Stimulated activated CD4-positive, alpha-beta T cell treated with anti-CD3 and anti-CD28 coated beads, TNF-alpha, amount 100 ng/mL, for 1 hour (primary cell): ENCODE measurements at regions not wholly inside any gene's neighbourhood (a gene's known extent, or its start where the extent isn't known, plus 50 kb on each side); places are given as distances from the start of the nearest gene placed in this dataset.
"Not testable (repeated sequence)": the region's sequence is repeated elsewhere in the genome, so short reads cannot be mapped to it uniquely, and the experiment has no call there.

Source experiments
- DNase-seq, 3 donors: peaks; one replicate each; pipeline ENCODE4 v3.0.0-alpha.2; 2020; ENCODE audit warnings: low read depth in 3 of 3, low spot score in 1 of 3

GRCh38 chr2:90215880-90216279, 1524.4 kb downstream of the RPIA start:
- not testable (repeated sequence) for DNase-seq

- DNase-seq = not testable (repeated sequence)
Measured at GRCh38 chr2:90216801-90217200, 1525.3 kb downstream of the RPIA start.

GRCh38 chr2:90218534-90218933, 1527.1 kb downstream of the RPIA start:
- DNase-seq = not testable (repeated sequence)

GRCh38 chr2:90220623-90221299, 1529.3 kb downstream of the RPIA start:
- not testable (repeated sequence) for DNase-seq

GRCh38 chr2:90221300-90221651, 1529.8 kb downstream of the RPIA start:
- no peak for DNase-seq

- DNase-seq = not testable (repeated sequence)
Measured at GRCh38 chr2:90224767-90225166, 1533.3 kb downstream of the RPIA start.

- not testable (repeated sequence) for DNase-seq
Measured at GRCh38 chr2:90226465-90227072, 1535.1 kb downstream of the RPIA start.

GRCh38 chr2:90231199-90231598, 1539.7 kb downstream of the RPIA start:
- not testable (repeated sequence) for DNase-seq

GRCh38 chr2:90235452-90235851, 1544.0 kb downstream of the RPIA start:
- DNase-seq = not testable (repeated sequence)

GRCh38 chr2:90237923-90238361, 1546.5 kb downstream of the RPIA start:
- DNase-seq = not testable (repeated sequence)

GRCh38 chr2:90238505-90239230, 1547.2 kb downstream of the RPIA start:
- DNase-seq = not testable (repeated sequence)

- DNase-seq = not testable (repeated sequence)
Measured at GRCh38 chr2:90239769-90240168, 1548.3 kb downstream of the RPIA start.

GRCh38 chr2:90244902-90245765, 1553.7 kb downstream of the RPIA start:
- DNase-seq = not testable (repeated sequence)

- not testable (repeated sequence) for DNase-seq
Measured at GRCh38 chr2:90248400-90248799, 1556.9 kb downstream of the RPIA start.

- DNase-seq = not testable (repeated sequence)
Measured at GRCh38 chr2:90250350-90250749, 1558.9 kb downstream of the RPIA start.

- DNase-seq = not testable (repeated sequence)
Measured at GRCh38 chr2:90251576-90251975, 1560.1 kb downstream of the RPIA start.

- not testable (repeated sequence) for DNase-seq
Measured at GRCh38 chr2:90253306-90253705, 1561.8 kb downstream of the RPIA start.

GRCh38 chr2:90266888-90267287, 1575.4 kb downstream of the RPIA start:
- not testable (repeated sequence) for DNase-seq

- DNase-seq = not testable (repeated sequence)
Measured at GRCh38 chr2:90287751-90288150, 1596.3 kb downstream of the RPIA start.

- DNase-seq = not testable (repeated sequence)
Measured at GRCh38 chr2:90288396-90288795, 1596.9 kb downstream of the RPIA start.
